HepG2 (cell line): ENCODE measurements at regions not wholly inside any gene's neighbourhood (a gene's known extent, or its start where the extent isn't known, plus 50 kb on each side); places are given as distances from the start of the nearest gene placed in this dataset.

Experiments
- EP300 ChIP-seq, 3 experiments: sonication (generic) in 1 of 3; formaldehyde crosslinking in 1 of 3; IDR thresholded peaks; 2 replicates each; pipeline versions ENCODE4 v1.5.1 to v1.6.1; 2011 to 2020; ENCODE audit warnings: low read depth in 2 of 3, low read length in 2 of 3, borderline replicate concordance in 1 of 3, improper control_type of control experiment in 1 of 3, mild to moderate bottlenecking in 1 of 3, missing genetic modification reagents in 1 of 3, moderate library complexity in 1 of 3
- IKZF1 ChIP-seq: fragments of 450-650 bp; IDR thresholded peaks from 2 replicates; pipeline ENCODE4 v1.7.1; 2016
- PHF21A ChIP-seq: sonication (generic); formaldehyde crosslinking; IDR thresholded peaks from 2 replicates; pipeline ENCODE4 v1.5.0; 2020; ENCODE audit warnings: mild to moderate bottlenecking, missing genetic modification reagents
- RARA ChIP-seq: IDR thresholded peaks from 2 replicates; pipeline ENCODE4 v1.6.1; 2016; ENCODE audit warnings: missing genetic modification reagents, missing compliant biosample characterization
- SCMH1 ChIP-seq: sonication (generic); formaldehyde crosslinking; IDR thresholded peaks from 2 replicates; pipeline ENCODE4 v1.9.0; 2021; ENCODE audit warnings: missing genetic modification reagents, mild to moderate bottlenecking, borderline replicate concordance
- SRSF1 ChIP-seq: fragments of 200-400 bp; formaldehyde crosslinking; optimal IDR thresholded peaks from 2 replicates; pipeline ENCODE3; 2017; ENCODE audit warnings: mild to moderate bottlenecking, low read depth, low read length, moderate library complexity
- ZBED4 ChIP-seq: sonication (generic); formaldehyde crosslinking; IDR thresholded peaks from 2 replicates; pipeline ENCODE4 v1.4.0; 2020; ENCODE audit warnings: missing genetic modification reagents, borderline replicate concordance
- ZNF160 ChIP-seq: sonication (generic); formaldehyde crosslinking; IDR thresholded peaks from 2 replicates; pipeline ENCODE4 v1.8.0; 2022; ENCODE audit warnings: mild to moderate bottlenecking, inconsistent platforms, missing genetic modification reagents
- ZNF430 ChIP-seq: sonication (generic); formaldehyde crosslinking; IDR thresholded peaks from 2 replicates; pipeline ENCODE4 v1.9.0; 2021; ENCODE audit warnings: mild to moderate bottlenecking, missing genetic modification reagents
- ZNF567 ChIP-seq: sonication (generic); formaldehyde crosslinking; IDR thresholded peaks from 2 replicates; pipeline ENCODE4 v1.8.1; 2023; ENCODE audit warnings: mild to moderate bottlenecking, missing genetic modification reagents, borderline replicate concordance
- ZNF710 ChIP-seq: sonication (generic); formaldehyde crosslinking; IDR thresholded peaks from 2 replicates; pipeline ENCODE4 v1.5.0; 2020; ENCODE audit warnings: mild to moderate bottlenecking, missing genetic modification reagents, borderline replicate concordance
- TF ChIP-seq, protein P1 (sequence below): sonication (generic); formaldehyde crosslinking; IDR thresholded peaks from 2 replicates; pipeline ENCODE4 v1.8.1; 2023; ENCODE audit warnings: mild to moderate bottlenecking, missing genetic modification reagents, borderline replicate concordance
- TF ChIP-seq, protein P2 (sequence below): sonication (generic); formaldehyde crosslinking; IDR thresholded peaks from 2 replicates; pipeline ENCODE4 v1.8.0; 2022; ENCODE audit warnings: mild to moderate bottlenecking, missing genetic modification reagents, borderline replicate concordance
- TF ChIP-seq, protein P3 (sequence below), 2 experiments: sonication (generic) in 1 of 2; formaldehyde crosslinking in 1 of 2; IDR thresholded peaks; 2 replicates each; pipeline versions ENCODE4 v1.4.0 to v1.6.1; 2018 to 2020; ENCODE audit warnings: missing genetic modification reagents in 2 of 2, borderline replicate concordance in 1 of 2, low read depth in 1 of 2, mild to moderate bottlenecking in 1 of 2, missing biosample characterization in 1 of 2

GRCh38 chr1:222465211-222466041 lies 82.5 kb downstream of the HHIPL2 start (continued):
- peak; percentile 85 for TF ChIP-seq PHF21A (CRISPR knock-in tag)
- TF ChIP-seq, protein P1, sequence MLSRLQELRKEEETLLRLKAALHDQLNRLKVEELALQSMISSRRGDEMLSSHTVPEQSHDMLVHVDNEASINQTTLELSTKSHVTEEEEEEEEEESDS (CRISPR knock-in tag): no peak
- no peak for TF ChIP-seq IKZF1
- TF ChIP-seq, protein P2, sequence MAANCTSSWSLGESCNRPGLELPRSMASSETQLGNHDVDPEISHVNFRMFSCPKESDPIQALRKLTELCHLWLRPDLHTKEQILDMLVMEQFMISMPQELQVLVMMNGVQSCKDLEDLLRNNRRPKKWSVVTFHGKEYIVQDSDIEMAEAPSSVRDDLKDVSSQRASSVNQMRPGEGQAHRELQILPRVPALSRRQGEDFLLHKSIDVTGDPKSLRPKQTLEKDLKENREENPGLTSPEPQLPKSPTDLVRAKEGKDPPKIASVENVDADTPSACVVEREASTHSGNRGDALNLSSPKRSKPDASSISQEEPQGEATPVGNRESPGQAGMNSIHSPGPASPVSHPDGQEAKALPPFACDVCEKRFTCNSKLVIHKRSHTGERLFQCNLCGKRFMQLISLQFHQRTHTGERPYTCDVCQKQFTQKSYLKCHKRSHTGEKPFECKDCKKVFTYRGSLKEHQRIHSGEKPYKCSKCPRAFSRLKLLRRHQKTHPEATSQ (CRISPR knock-in tag): 0 out of 2 replicates have a peak, but pooled peaks have one; percentile 82
- TF ChIP-seq, protein P3, sequence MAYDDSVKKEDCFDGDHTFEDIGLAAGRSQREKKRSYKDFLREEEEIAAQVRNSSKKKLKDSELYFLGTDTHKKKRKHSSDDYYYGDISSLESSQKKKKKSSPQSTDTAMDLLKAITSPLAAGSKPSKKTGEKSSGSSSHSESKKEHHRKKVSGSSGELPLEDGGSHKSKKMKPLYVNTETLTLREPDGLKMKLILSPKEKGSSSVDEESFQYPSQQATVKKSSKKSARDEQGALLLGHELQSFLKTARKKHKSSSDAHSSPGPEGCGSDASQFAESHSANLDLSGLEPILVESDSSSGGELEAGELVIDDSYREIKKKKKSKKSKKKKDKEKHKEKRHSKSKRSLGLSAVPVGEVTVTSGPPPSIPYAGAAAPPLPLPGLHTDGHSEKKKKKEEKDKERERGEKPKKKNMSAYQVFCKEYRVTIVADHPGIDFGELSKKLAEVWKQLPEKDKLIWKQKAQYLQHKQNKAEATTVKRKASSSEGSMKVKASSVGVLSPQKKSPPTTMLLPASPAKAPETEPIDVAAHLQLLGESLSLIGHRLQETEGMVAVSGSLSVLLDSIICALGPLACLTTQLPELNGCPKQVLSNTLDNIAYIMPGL (CRISPR knock-in tag; IDR thresholded peaks at IDR 0.05; ENCODE audit: borderline replicate concordance in 1 of 2, low read depth in 1 of 2): peak; percentile 98 to 99
- TF ChIP-seq EP300 (IDR thresholded peaks at IDR 0.05; ENCODE audit: low read depth in 2 of 2, low read length in 2 of 2): no peak
- TF ChIP-seq EP300 (CRISPR knock-in tag; IDR thresholded peaks at IDR 0.05; ENCODE audit: borderline replicate concordance): peak; percentile 33; the same call in 1 of the 2 replicates
- TF ChIP-seq RARA (CRISPR knock-in tag): peak; percentile 63; the same call in 1 of the 2 replicates
- peak; percentile 89 for TF ChIP-seq ZNF430
- peak; percentile 75 for TF ChIP-seq ZNF160
- no peak for TF ChIP-seq SRSF1
- peak; percentile 93 for TF ChIP-seq ZBED4 (CRISPR knock-in tag)
- peak; percentile 49; the same call in 1 of the 2 replicates for TF ChIP-seq ZNF710 (CRISPR knock-in tag)
- TF ChIP-seq ZNF567 (CRISPR knock-in tag): peak; percentile 94; the same call in 1 of the 2 replicates
- no peak for TF ChIP-seq SCMH1 (CRISPR knock-in tag)
